Activated naive CD4-positive, alpha-beta T cell treated with anti-CD3 and anti-CD28 coated beads for 36 hours (primary cell): ENCODE measurements at regions not wholly inside any gene's neighbourhood (a gene's known extent, or its start where the extent isn't known, plus 50 kb on each side); places are given as distances from the start of the nearest gene placed in this dataset.

ENCODE experiments used
- CTCF ChIA-PET: fragments of 350-600 bp; sonication (Branson Sonifier 250); formaldehyde crosslinking; loops from one replicate; lab custom pipeline; 2021; ENCODE audit warnings: antibody characterized with exemption; lab: Charles Lee
- DNase-seq: peaks from one replicate; pipeline ENCODE4 v3.0.0-alpha.2; 2020
- H3K27ac Mint-ChIP-seq: one replicate; pipeline ENCODE4 v1.8.0; 2021; ENCODE audit warnings: mild to moderate bottlenecking, mixed read lengths
- H3K27me3 Mint-ChIP-seq: one replicate; pipeline ENCODE4 v1.8.0; 2021; ENCODE audit warnings: low read depth, mixed read lengths
- H3K36me3 Mint-ChIP-seq: one replicate; pipeline ENCODE4 v1.8.0; 2021; ENCODE audit warnings: low read depth, mixed read lengths
- H3K4me1 Mint-ChIP-seq: one replicate; pipeline ENCODE4 v1.8.0; 2021; ENCODE audit warnings: low read depth, mixed read lengths
- H3K4me3 Mint-ChIP-seq: one replicate; pipeline ENCODE4 v1.8.0; 2021; ENCODE audit warnings: mild to moderate bottlenecking, moderate library complexity, mixed read lengths
- H3K9me3 Mint-ChIP-seq: one replicate; pipeline ENCODE4 v1.8.0; 2021; ENCODE audit warnings: mixed read lengths
- intact Hi-C: fragments of 100-400 bp; cut with micrococcal nuclease; formaldehyde crosslinking; loops from one replicate; pipeline ENCODE4 v1.15.1; 2023

GRCh38 chr6:44599672-44600071 lies 212.2 kb downstream of the CDC5L start:
- no peak overlapping the region for H3K27ac Mint-ChIP-seq
- no peak for DNase-seq
- no peak overlapping the region for H3K4me3 Mint-ChIP-seq
- H3K36me3 Mint-ChIP-seq = no peaks in the 10 kb centered on the region
- no peaks in the 10 kb centered on the region for H3K4me1 Mint-ChIP-seq
- CTCF ChIA-PET = interaction anchor here (0.7 to 1.6 kb wide), 2 partner anchors 65 to 1331 kb away, joined by 3 to 5 read pairs; no protein-coding TSS in a partner anchor
- intact Hi-C loops = no loop called here
- H3K27me3 Mint-ChIP-seq = no peaks in the 10 kb centered on the region
- H3K9me3 Mint-ChIP-seq = no peaks in the 10 kb centered on the region

GRCh38 chr6:44603044-44603686 lies 215.7 kb downstream of the CDC5L start:
- Mint-ChIP-seq H3K36me3 (no peaks in the 10 kb centered on the region), H3K4me3 (no peak overlapping the region), H3K27ac (no peak overlapping the region), H3K9me3 (no peaks in the 10 kb centered on the region), H3K4me1 (no peaks in the 10 kb centered on the region), H3K27me3 (no peaks in the 10 kb centered on the region)
- CTCF ChIA-PET = interaction anchor here (0.7 kb wide), 1 partner anchor 9 kb away, joined by 3 read pairs; no protein-coding TSS in a partner anchor
- intact Hi-C loops = no loop called here
- no peak for DNase-seq

- DNase-seq = no peak
- CTCF ChIA-PET = interaction anchor here (1.1 kb wide), 1 partner anchor 13 kb away, joined by 4 read pairs; no protein-coding TSS in a partner anchor
- no peaks in the 10 kb centered on the region for H3K36me3 Mint-ChIP-seq
- no peak overlapping the region for H3K27ac Mint-ChIP-seq
- H3K4me1 Mint-ChIP-seq = no peaks in the 10 kb centered on the region
- no peaks in the 10 kb centered on the region for H3K27me3 Mint-ChIP-seq
- H3K9me3 Mint-ChIP-seq = no peaks in the 10 kb centered on the region
- no peak overlapping the region for H3K4me3 Mint-ChIP-seq
- intact Hi-C loops = no loop called here
Observed at GRCh38 chr6:44606504-44606903, 219.0 kb downstream of the CDC5L start.

- H3K27me3 Mint-ChIP-seq = no peaks in the 10 kb centered on the region
- H3K4me1 Mint-ChIP-seq = no peaks in the 10 kb centered on the region
- no peak for DNase-seq
- CTCF ChIA-PET = interaction anchor here (1.1 kb wide), 1 partner anchor 13 kb away, joined by 4 read pairs; no protein-coding TSS in a partner anchor
- H3K9me3 Mint-ChIP-seq = no peaks in the 10 kb centered on the region
- H3K27ac Mint-ChIP-seq = no peak overlapping the region
- intact Hi-C loops = no loop called here
- no peaks in the 10 kb centered on the region for H3K36me3 Mint-ChIP-seq
- no peak overlapping the region for H3K4me3 Mint-ChIP-seq
Observed at GRCh38 chr6:44606976-44607375, 219.5 kb downstream of the CDC5L start.

GRCh38 chr6:44608175-44608574 lies 220.7 kb downstream of the CDC5L start:
- Mint-ChIP-seq H3K4me3 (no peak overlapping the region), H3K4me1 (no peaks in the 10 kb centered on the region), H3K36me3 (no peaks in the 10 kb centered on the region), H3K27me3 (no peaks in the 10 kb centered on the region), H3K9me3 (no peaks in the 10 kb centered on the region), H3K27ac (no peak overlapping the region)
- intact Hi-C loops = no loop called here
- no peak for DNase-seq
- CTCF ChIA-PET = no interaction called here

GRCh38 chr6:44609051-44609612 lies 221.6 kb downstream of the CDC5L start:
- intact Hi-C loops = no loop called here
- DNase-seq = no peak
- CTCF ChIA-PET = no interaction called here
- no peaks in the 10 kb centered on the region for H3K36me3 Mint-ChIP-seq
- no peaks in the 10 kb centered on the region for H3K27me3 Mint-ChIP-seq
- no peak overlapping the region for H3K4me3 Mint-ChIP-seq
- no peaks in the 10 kb centered on the region for H3K4me1 Mint-ChIP-seq
- H3K9me3 Mint-ChIP-seq = no peaks in the 10 kb centered on the region
- no peak overlapping the region for H3K27ac Mint-ChIP-seq

GRCh38 chr6:44614396-44614795 lies 226.9 kb downstream of the CDC5L start:
- Mint-ChIP-seq H3K4me3 (no peak overlapping the region), H3K27ac (no peak overlapping the region), H3K27me3 (no peaks in the 10 kb centered on the region), H3K36me3 (no peaks in the 10 kb centered on the region), H3K4me1 (no peaks in the 10 kb centered on the region), H3K9me3 (no peaks in the 10 kb centered on the region)
- no peak for DNase-seq
- CTCF ChIA-PET = interaction anchor here (1.0 kb wide), 1 partner anchor 1100 kb away, joined by 3 read pairs; no protein-coding TSS in a partner anchor
- intact Hi-C loops = no loop called here

GRCh38 chr6:44615621-44616020 lies 228.1 kb downstream of the CDC5L start:
- Mint-ChIP-seq H3K36me3 (no peaks in the 10 kb centered on the region), H3K4me1 (no peaks in the 10 kb centered on the region), H3K9me3 (no peaks in the 10 kb centered on the region), H3K4me3 (no peak overlapping the region), H3K27me3 (no peaks in the 10 kb centered on the region), H3K27ac (no peak overlapping the region)
- no peak for DNase-seq
- intact Hi-C loops = no loop called here
- CTCF ChIA-PET = no interaction called here

GRCh38 chr6:44617416-44617815 lies 229.9 kb downstream of the CDC5L start:
- Mint-ChIP-seq H3K4me1 (no peaks in the 10 kb centered on the region), H3K27ac (no peak overlapping the region), H3K27me3 (no peaks in the 10 kb centered on the region), H3K36me3 (no peaks in the 10 kb centered on the region), H3K9me3 (no peaks in the 10 kb centered on the region), H3K4me3 (no peak overlapping the region)
- CTCF ChIA-PET = no interaction called here
- DNase-seq = no peak
- intact Hi-C loops = no loop called here

GRCh38 chr6:44618371-44618770 lies 230.9 kb downstream of the CDC5L start:
- CTCF ChIA-PET = interaction anchor here (1.2 kb wide), 1 partner anchor 37 kb away, joined by 3 read pairs; no protein-coding TSS in a partner anchor
- DNase-seq = no peak
- H3K4me3 Mint-ChIP-seq = no peak overlapping the region

GRCh38 chr6:44620922-44621321 lies 233.4 kb downstream of the CDC5L start:
- H3K4me1 Mint-ChIP-seq = no peaks in the 10 kb centered on the region
- H3K27ac Mint-ChIP-seq = no peak overlapping the region
- H3K9me3 Mint-ChIP-seq = no peaks in the 10 kb centered on the region
- H3K27me3 Mint-ChIP-seq = no peaks in the 10 kb centered on the region
- intact Hi-C loops = no loop called here
- no peak overlapping the region for H3K4me3 Mint-ChIP-seq
- H3K36me3 Mint-ChIP-seq = no peaks in the 10 kb centered on the region
- DNase-seq = no peak
- CTCF ChIA-PET = no interaction called here

More at GRCh38 chr6:44618371-44618770, 230.9 kb downstream of the CDC5L start:
- no peaks in the 10 kb centered on the region for H3K9me3 Mint-ChIP-seq
- no peaks in the 10 kb centered on the region for H3K4me1 Mint-ChIP-seq
- H3K27ac Mint-ChIP-seq = no peak overlapping the region
- H3K27me3 Mint-ChIP-seq = no peaks in the 10 kb centered on the region
- intact Hi-C loops = no loop called here
- no peaks in the 10 kb centered on the region for H3K36me3 Mint-ChIP-seq

- Mint-ChIP-seq H3K9me3 (no peaks in the 10 kb centered on the region), H3K27me3 (no peaks in the 10 kb centered on the region), H3K4me1 (no peaks in the 10 kb centered on the region), H3K4me3 (no peak overlapping the region), H3K27ac (no peak overlapping the region), H3K36me3 (no peaks in the 10 kb centered on the region)
- CTCF ChIA-PET = interaction anchor here (0.6 to 1.7 kb wide), 3 partner anchors 9 to 328 kb away, joined by 3 to 4 read pairs (median 3); no protein-coding TSS in a partner anchor
- DNase-seq = no peak
- intact Hi-C loops = no loop called here
Observed at GRCh38 chr6:44621846-44622245, 234.3 kb downstream of the CDC5L start.

- CTCF ChIA-PET = interaction anchor here (1.7 kb wide), 1 partner anchor 8 kb away, joined by 3 read pairs; no protein-coding TSS in a partner anchor
- Mint-ChIP-seq H3K36me3 (no peaks in the 10 kb centered on the region), H3K27me3 (no peaks in the 10 kb centered on the region), H3K4me1 (peaks cover 7% of the 10 kb centered on the region), H3K27ac (no peak overlapping the region), H3K4me3 (no peak overlapping the region), H3K9me3 (no peaks in the 10 kb centered on the region)
- DNase-seq = no peak
- intact Hi-C loops = no loop called here
Observed at GRCh38 chr6:44622555-44622954, 235.0 kb downstream of the CDC5L start.
